SJCRH30 (cell line): ENCODE measurements at regions not wholly inside any gene's neighbourhood (a gene's known extent, or its start where the extent isn't known, plus 50 kb on each side); places are given as distances from the start of the nearest gene placed in this dataset.

ENCODE experiments used
- DNase-seq, 2 experiments: peaks; one replicate each; pipeline ENCODE4 v3.0.0-alpha.2; 2015 to 2020
- H3K27ac ChIP-seq: fragments of 250-450 bp; sonication (Bioruptor Pico); 2 replicates; pipeline ENCODE4 v1.5.1; 2020; ENCODE audit warnings: mild to moderate bottlenecking, moderate library complexity
- H3K27me3 ChIP-seq: fragments of 250-450 bp; sonication (Bioruptor Pico); 2 replicates; pipeline ENCODE4 v1.5.1; 2020; ENCODE audit warnings: mild to moderate bottlenecking, moderate library complexity
- H3K36me3 ChIP-seq: fragments of 250-450 bp; sonication (Bioruptor Pico); 2 replicates; pipeline ENCODE4 v1.5.1; 2020; ENCODE audit warnings: mild to moderate bottlenecking, moderate library complexity
- H3K4me1 ChIP-seq: fragments of 250-450 bp; sonication (Bioruptor Pico); 2 replicates; pipeline ENCODE4 v1.5.1; 2020; ENCODE audit warnings: mild to moderate bottlenecking, moderate library complexity
- H3K4me3 ChIP-seq: fragments of 250-450 bp; sonication (Bioruptor Pico); 2 replicates; pipeline ENCODE4 v1.5.1; 2020; ENCODE audit warnings: mild to moderate bottlenecking, moderate library complexity
- H3K9me3 ChIP-seq: fragments of 250-450 bp; sonication (Bioruptor Pico); replicated peaks from 2 replicates; pipeline ENCODE4 v1.5.1; 2020; ENCODE audit warnings: mild to moderate bottlenecking, moderate library complexity

GRCh38 chr1:8179132-8179793, 138.7 kb upstream of the SLC45A1 start:
- no peak overlapping the region for H3K27ac ChIP-seq
- H3K4me1 ChIP-seq: peaks cover 7% of the 10 kb centered on the region; the same call in 1 of the 2 replicates
- H3K36me3 ChIP-seq: no peaks in the 10 kb centered on the region
- peaks cover 15% of the 10 kb centered on the region for H3K9me3 ChIP-seq
- H3K4me3 ChIP-seq: no peak overlapping the region
- H3K27me3 ChIP-seq: no peaks in the 10 kb centered on the region
- no peak for DNase-seq

DNA sequence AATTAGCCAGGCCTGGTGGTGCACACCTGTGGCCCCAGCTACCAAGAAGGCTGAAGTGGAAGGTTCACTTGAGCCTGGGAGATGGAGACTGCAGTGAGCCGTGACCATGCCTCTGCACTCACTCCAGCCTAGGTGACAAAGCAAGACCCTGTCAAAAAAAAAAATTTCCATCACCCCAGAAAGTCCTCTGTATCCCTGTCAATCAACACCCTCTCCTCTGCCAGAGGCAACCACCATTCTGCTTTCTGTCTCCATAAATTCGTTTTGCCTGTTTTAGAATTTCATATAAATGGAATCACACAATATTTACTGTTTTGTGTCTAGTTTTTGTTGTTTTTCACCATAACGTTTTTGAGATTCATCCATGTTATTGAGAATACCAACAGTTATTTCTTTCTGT, 141.6 kb upstream of the SLC45A1 start:
- H3K4me3 ChIP-seq: no peak overlapping the region
- DNase-seq: no peak
- H3K27ac ChIP-seq: no peak overlapping the region
- H3K4me1 ChIP-seq: no peaks in the 10 kb centered on the region
- no peaks in the 10 kb centered on the region for H3K27me3 ChIP-seq
- H3K9me3 ChIP-seq: peaks cover 15% of the 10 kb centered on the region
- no peaks in the 10 kb centered on the region for H3K36me3 ChIP-seq

DNA sequence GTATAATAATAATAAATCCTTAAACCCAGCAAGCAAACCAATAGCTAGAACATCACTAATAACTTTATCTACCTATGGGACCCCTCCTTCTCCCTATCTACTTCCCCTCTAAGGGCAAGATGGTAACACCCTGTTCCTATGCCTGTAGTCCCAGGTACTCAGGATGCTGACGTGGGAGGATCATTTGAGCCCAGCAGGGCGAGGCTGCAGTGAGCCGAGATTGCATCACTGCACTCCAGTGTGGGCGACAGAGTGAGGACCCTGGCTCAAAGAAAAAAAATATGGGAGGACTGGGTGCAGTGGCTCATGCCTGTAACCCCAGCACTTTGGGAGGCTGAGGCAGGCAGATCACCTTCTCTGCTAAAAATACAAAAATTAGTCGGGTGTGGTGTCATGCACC, 143.1 kb upstream of the SLC45A1 start:
- Histone ChIP-seq H3K4me1 (peaks cover 6% of the 10 kb centered on the region; the same call in 1 of the 2 replicates), H3K9me3 (peaks cover 11% of the 10 kb centered on the region), H3K27ac (no peak overlapping the region), H3K4me3 (no peak overlapping the region), H3K27me3 (no peaks in the 10 kb centered on the region), H3K36me3 (no peaks in the 10 kb centered on the region)
- no peak for DNase-seq

DNA sequence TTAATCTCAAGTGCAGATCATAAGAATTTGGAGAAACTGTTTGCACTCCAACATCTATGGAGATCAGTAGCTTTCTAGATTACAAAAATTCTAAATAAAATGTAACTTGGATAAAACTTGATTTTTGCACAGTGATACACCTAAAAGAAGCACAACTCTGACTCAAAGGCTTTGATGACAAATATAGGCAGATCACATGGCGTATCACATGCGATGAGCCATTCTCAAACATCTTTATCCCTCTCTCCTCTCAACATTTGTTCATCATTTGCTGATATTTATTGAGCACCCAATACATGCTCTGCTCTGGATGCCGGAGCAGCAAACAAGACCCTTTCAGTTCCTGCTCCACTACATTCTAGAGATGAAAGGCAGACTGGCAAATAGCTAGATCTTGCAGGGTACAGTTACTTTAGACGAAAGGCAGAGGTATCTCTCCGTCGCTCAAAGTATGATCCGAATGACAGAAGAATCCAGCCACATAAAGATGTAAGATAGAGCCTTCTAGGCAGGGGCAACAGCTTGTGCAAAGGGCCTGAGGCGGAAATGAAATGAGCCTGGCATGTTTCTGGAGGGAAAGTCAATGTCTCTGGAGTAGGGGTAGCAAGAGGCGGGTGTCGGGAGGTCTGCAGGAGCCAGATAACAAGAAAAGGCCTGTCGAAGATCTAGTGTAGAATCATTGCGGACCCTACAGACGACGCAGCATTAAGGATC, 145.8 kb upstream of the ERRFI1 start:
- no peaks in the 10 kb centered on the region for H3K27me3 ChIP-seq
- no peak for DNase-seq
- peaks cover 23% of the 10 kb centered on the region for H3K4me1 ChIP-seq
- no peak overlapping the region for H3K4me3 ChIP-seq
- no peaks in the 10 kb centered on the region for H3K9me3 ChIP-seq
- no peak overlapping the region for H3K27ac ChIP-seq
- H3K36me3 ChIP-seq: no peaks in the 10 kb centered on the region

GRCh38 chr1:8170059-8170835, 144.1 kb upstream of the ERRFI1 start:
- peaks cover 35% of the 10 kb centered on the region for H3K4me1 ChIP-seq
- H3K36me3 ChIP-seq: no peaks in the 10 kb centered on the region
- no peak for DNase-seq
- peak overlapping the region; percentile 91 for H3K27ac ChIP-seq
- H3K4me3 ChIP-seq: no peak overlapping the region; the same call in 1 of the 2 replicates
- no peaks in the 10 kb centered on the region for H3K9me3 ChIP-seq
- no peaks in the 10 kb centered on the region for H3K27me3 ChIP-seq

DNA sequence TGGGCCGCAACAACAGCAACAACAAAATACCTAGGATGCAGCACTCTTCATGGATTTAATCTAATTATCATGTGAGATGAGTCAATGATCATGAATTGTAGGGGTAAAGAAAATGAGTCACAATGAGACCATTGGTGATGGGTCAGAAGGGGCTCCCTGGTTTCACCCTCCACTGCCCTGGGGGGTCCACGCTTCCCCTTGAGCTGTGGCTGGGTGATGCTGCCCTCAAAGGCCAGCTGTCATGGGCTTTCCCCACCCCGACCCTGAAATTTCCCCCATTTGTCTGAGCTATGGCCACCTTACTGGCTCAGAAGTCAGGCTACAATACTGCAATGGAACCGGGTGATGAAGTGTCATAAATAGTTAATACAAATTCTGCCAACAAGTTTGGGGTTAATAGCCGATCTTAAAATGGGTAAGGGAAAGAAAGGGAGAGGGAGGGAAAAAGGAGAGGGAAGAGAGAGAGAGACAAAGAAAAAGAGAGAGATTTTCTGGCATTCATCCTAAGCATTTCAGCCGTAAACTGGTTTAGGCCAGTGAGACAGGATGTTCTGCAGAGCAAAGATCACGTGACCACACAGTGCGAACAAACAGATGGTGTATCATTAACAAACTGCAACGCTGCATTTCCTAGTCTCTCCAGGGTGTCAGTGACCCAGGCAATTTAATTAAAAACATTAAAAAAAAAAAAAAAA, 143.4 kb upstream of the ERRFI1 start:
- H3K9me3 ChIP-seq: no peaks in the 10 kb centered on the region
- DNase-seq: peak; percentile 77 to 86

DNA sequence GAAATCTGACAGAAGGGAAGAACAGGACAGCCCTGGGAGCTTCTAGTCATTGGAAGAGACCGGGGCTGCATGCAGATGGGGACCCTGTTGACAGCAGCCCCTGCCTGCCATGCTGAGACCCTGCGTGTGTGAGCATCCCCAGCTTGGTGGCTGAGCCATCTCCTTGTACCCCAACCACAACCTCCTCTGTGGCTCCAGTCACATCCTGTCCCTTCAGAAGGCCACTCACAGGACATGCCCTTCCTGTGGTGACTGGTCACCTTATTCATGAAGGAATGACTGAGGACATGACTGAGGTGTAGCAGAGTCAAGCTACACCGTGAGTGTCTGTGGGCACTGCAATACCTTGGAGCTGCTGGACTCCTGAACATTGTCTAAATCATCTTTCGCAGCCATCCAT, 141.8 kb upstream of the ERRFI1 start:
- no peak for DNase-seq
- Histone ChIP-seq H3K36me3 (no peaks in the 10 kb centered on the region), H3K27ac (no peak overlapping the region), H3K27me3 (no peaks in the 10 kb centered on the region), H3K4me1 (peaks cover 35% of the 10 kb centered on the region), H3K4me3 (no peak overlapping the region), H3K9me3 (no peaks in the 10 kb centered on the region; the same call in 1 of the 2 replicates)

More for the DNA sequence above, 143.4 kb upstream of the ERRFI1 start:
- H3K36me3 ChIP-seq: no peaks in the 10 kb centered on the region
- peak overlapping the region; percentile 91 for H3K27ac ChIP-seq
- H3K4me1 ChIP-seq: peaks cover 35% of the 10 kb centered on the region
- H3K27me3 ChIP-seq: no peaks in the 10 kb centered on the region
- peak overlapping the region; percentile 21 for H3K4me3 ChIP-seq

- peaks cover 35% of the 10 kb centered on the region for H3K4me1 ChIP-seq
- no peaks in the 10 kb centered on the region for H3K27me3 ChIP-seq
- H3K27ac ChIP-seq: no peak overlapping the region
- H3K36me3 ChIP-seq: no peaks in the 10 kb centered on the region
- DNase-seq: peak in 1 of 2 experiments; percentile 67
- no peak overlapping the region for H3K4me3 ChIP-seq
- H3K9me3 ChIP-seq: no peaks in the 10 kb centered on the region; the same call in 1 of the 2 replicates
Measured at GRCh38 chr1:8166406-8166805, 140.3 kb upstream of the ERRFI1 start.

DNA sequence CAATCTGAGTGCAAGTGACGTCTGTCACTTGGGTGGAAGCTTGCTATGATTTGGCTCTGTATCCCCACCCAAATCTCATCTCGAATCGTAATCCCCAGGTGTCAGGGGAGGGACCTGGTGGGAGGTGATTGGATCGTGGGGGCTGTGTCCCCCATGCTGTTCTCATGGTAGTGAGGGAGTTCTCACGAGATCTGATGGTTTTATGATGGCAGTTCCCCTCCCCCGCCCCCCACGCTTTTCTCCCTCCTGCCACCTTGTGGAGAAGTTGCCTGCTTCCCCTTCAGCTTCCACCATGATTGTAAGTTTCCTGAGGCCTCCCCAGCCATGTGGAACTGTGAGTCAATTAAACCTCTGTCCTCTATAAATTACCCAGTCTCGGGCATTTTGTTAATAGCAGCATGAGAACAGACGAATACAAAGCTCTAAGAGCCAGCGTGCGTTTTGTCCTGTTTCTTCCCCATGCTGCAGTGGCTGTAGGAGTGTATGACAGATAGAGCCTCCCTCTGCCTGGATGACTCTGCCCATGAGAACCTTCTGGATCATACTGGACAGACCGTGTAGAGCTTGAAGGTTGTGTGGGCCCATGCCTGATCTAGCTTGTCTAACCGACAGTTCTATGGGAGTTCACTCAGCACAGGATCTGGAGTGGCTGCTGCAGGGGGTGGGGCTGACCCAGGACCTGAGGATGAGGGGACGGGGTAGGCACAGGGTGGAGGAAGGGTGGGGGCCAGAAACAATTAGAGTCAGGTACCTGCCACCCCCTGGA, 139.7 kb upstream of the ERRFI1 start:
- no peaks in the 10 kb centered on the region for H3K27me3 ChIP-seq
- no peak overlapping the region for H3K4me3 ChIP-seq
- H3K36me3 ChIP-seq: no peaks in the 10 kb centered on the region
- H3K4me1 ChIP-seq: peaks cover 35% of the 10 kb centered on the region
- no peak overlapping the region for H3K27ac ChIP-seq
- DNase-seq: peak in 1 of 2 experiments; percentile 55
- H3K9me3 ChIP-seq: no peaks in the 10 kb centered on the region; the same call in 1 of the 2 replicates

- Histone ChIP-seq H3K9me3 (no peaks in the 10 kb centered on the region; the same call in 1 of the 2 replicates), H3K4me3 (no peak overlapping the region), H3K27ac (no peak overlapping the region), H3K27me3 (no peaks in the 10 kb centered on the region), H3K4me1 (peaks cover 29% of the 10 kb centered on the region), H3K36me3 (no peaks in the 10 kb centered on the region)
- no peak for DNase-seq
Measured at GRCh38 chr1:8164670-8165069, 138.6 kb upstream of the ERRFI1 start.

GRCh38 chr1:8163039-8163438, 136.9 kb upstream of the ERRFI1 start:
- Histone ChIP-seq H3K9me3 (no peaks in the 10 kb centered on the region; the same call in 1 of the 2 replicates), H3K4me1 (peaks cover 15% of the 10 kb centered on the region), H3K36me3 (no peaks in the 10 kb centered on the region), H3K27me3 (no peaks in the 10 kb centered on the region), H3K27ac (no peak overlapping the region), H3K4me3 (no peak overlapping the region)
- DNase-seq: no peak

- no peak for DNase-seq
- no peaks in the 10 kb centered on the region for H3K27me3 ChIP-seq
- no peaks in the 10 kb centered on the region for H3K36me3 ChIP-seq
- no peaks in the 10 kb centered on the region; the same call in 1 of the 2 replicates for H3K9me3 ChIP-seq
- H3K27ac ChIP-seq: no peak overlapping the region
- H3K4me3 ChIP-seq: no peak overlapping the region
- peaks cover 15% of the 10 kb centered on the region for H3K4me1 ChIP-seq
Measured at GRCh38 chr1:8162168-8162567, 136.1 kb upstream of the ERRFI1 start.

DNA sequence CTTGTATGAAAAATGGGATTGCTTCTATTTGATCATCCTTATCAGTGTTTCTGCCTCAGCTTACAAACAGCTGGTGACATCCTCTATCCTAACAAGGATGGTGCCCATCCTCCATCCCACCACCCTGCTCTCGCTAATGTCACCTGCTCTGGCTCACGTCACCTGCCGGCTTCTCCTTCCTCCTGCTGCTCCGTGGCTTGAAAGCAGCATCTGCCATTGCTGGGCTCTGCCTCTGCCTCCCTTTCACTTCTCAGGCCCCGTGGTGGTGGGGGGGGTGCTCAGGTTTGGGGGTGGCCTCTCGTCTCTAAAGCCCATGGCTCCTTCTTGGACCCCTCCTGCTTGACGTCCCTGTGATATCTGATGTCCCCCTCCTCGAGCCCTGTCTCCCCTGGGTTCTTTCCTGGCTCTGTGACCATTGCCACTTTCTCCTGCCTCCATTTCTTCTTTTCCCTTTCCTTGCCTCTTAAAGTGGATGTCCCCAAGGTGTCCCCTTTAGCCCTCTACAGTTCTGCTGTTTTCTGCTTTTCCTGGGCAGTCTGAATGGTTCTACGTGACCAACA, 135.5 kb upstream of the ERRFI1 start:
- Histone ChIP-seq H3K27me3 (no peaks in the 10 kb centered on the region), H3K4me3 (no peak overlapping the region), H3K4me1 (peaks cover 9% of the 10 kb centered on the region), H3K36me3 (no peaks in the 10 kb centered on the region), H3K27ac (no peak overlapping the region), H3K9me3 (no peaks in the 10 kb centered on the region; the same call in 1 of the 2 replicates)
- no peak for DNase-seq
